HepG2 (cell line): ENCODE measurements at regions not wholly inside any gene's neighbourhood (a gene's known extent, or its start where the extent isn't known, plus 50 kb on each side); places are given as distances from the start of the nearest gene placed in this dataset.

Experiments
- ATAC-seq: fragments of 200-7000 bp; cut with Tn5 transposase; 3 replicates; pipeline ENCODE4 v1.9.1; 2020; ENCODE audit warnings: mild to moderate bottlenecking, moderate library complexity
- BruUV-seq: library from RNA; stranded (reverse); fragments of 400-500 nt; replicated peaks from 2 replicates; lab custom pipeline; 2021; lab: Mats Ljungman, UMichigan
- CTCF ChIA-PET: fragments of 300-600 bp; formaldehyde crosslinking; extraction: SDS; loops from one replicate; lab custom pipeline; 2021; ENCODE audit warnings: low total read pairs, inconsistent platforms, low intra/inter-chr PET ratio; lab: Yijun Ruan, JAX
- POLR2A ChIA-PET: fragments of 350-600 bp; sonication (Branson Sonifier 250); formaldehyde crosslinking; loops from one replicate; lab custom pipeline; 2020; ENCODE audit warnings: antibody characterized with exemption, inconsistent platforms; lab: Yijun Ruan, JAX
- DNase-seq: peaks from one replicate; pipeline ENCODE4 v3.0.0-alpha.2; 2015; ENCODE audit warnings: low spot score
- FAIRE-seq: peaks from 3 replicates; lab custom pipeline; 2011; peaks lifted over from hg19 to GRCh38; lab: Jason Lieb, UNC
- H2AFZ ChIP-seq: one replicate; pipeline ENCODE4 v1.6.1; 2011; ENCODE audit warnings: low read length, inconsistent platforms
- H3K27ac ChIP-seq: fragments of 300-600 bp; 3 replicates; pipeline ENCODE4 v1.8.0; 2011; ENCODE audit warnings: mixed run types, mild to moderate bottlenecking, mixed read lengths, low read length, inconsistent platforms; ENCODE audit not compliant: insufficient read depth; ENCODE audit errors: extremely low read length
- H3K27me3 ChIP-seq, 2 experiments: fragments of 200-600 bp in 1 of 2; 2 replicates in 1 of 2; 3 replicates in 1 of 2; pipeline versions ENCODE4 v1.6.0 to v1.8.0; 2011; ENCODE audit warnings: low read length in 2 of 2, mild to moderate bottlenecking in 2 of 2, moderate library complexity in 2 of 2, inconsistent platforms in 1 of 2; ENCODE audit not compliant: insufficient read depth in 2 of 2, control insufficient read depth in 1 of 2
- H3K36me3 ChIP-seq, 2 experiments: fragments of 200-600 bp in 1 of 2; replicated peaks in 1 of 2; 2 replicates in 1 of 2; 3 replicates in 1 of 2; pipeline versions ENCODE4 v1.5.1 to v1.8.0; 2011; ENCODE audit warnings: low read length in 2 of 2, inconsistent platforms in 1 of 2; ENCODE audit not compliant: insufficient read depth in 2 of 2, control insufficient read depth in 1 of 2
- H3K4me1 ChIP-seq: 2 replicates; pipeline ENCODE4 v1.5.1; 2012; ENCODE audit warnings: low read length, inconsistent platforms; ENCODE audit not compliant: insufficient read depth
- H3K4me2 ChIP-seq: 2 replicates; pipeline ENCODE4 v1.6.0; 2011; ENCODE audit warnings: low read depth, low read length, inconsistent platforms
- H3K4me3 ChIP-seq, 3 experiments: fragments of 200-600 bp in 1 of 3; sonication (generic), shearing (Covaris generic) in 1 of 3; replicated peaks in 1 of 3; 2 replicates each; pipeline ENCODE4 v1.5.1; 2011 to 2016; ENCODE audit warnings: low read length in 3 of 3, inconsistent platforms in 2 of 3, low read depth in 2 of 3, mild to moderate bottlenecking in 2 of 3, control low read depth in 1 of 3, mixed read lengths in 1 of 3; ENCODE audit not compliant: insufficient read depth in 1 of 3
- H3K79me2 ChIP-seq: one replicate; pipeline ENCODE4 v1.6.1; 2011; ENCODE audit warnings: low read length, inconsistent platforms; ENCODE audit not compliant: insufficient read depth
- H3K9ac ChIP-seq: 2 replicates; pipeline ENCODE4 v1.6.0; 2011; ENCODE audit warnings: mild to moderate bottlenecking, low read depth, low read length, inconsistent platforms; ENCODE audit not compliant: insufficient read depth
- H3K9me3 ChIP-seq: 2 replicates; pipeline ENCODE4 v1.5.1; 2012; ENCODE audit warnings: mild to moderate bottlenecking, low read length
- H4K20me1 ChIP-seq: 2 replicates; pipeline ENCODE4 v1.6.0; 2011; ENCODE audit warnings: inconsistent platforms, mild to moderate bottlenecking, low read length, moderate library complexity; ENCODE audit not compliant: insufficient read depth
- ELF4 ChIP-seq: sonication (generic); formaldehyde crosslinking; IDR thresholded peaks from 2 replicates; pipeline ENCODE4 v1.5.0; 2020; ENCODE audit warnings: missing genetic modification reagents, mild to moderate bottlenecking, moderate library complexity, borderline replicate concordance
- HNF1A ChIP-seq, 2 experiments: sonication (generic) in 1 of 2; formaldehyde crosslinking in 1 of 2; IDR thresholded peaks; 2 replicates each; pipeline versions ENCODE4 v1.4.0 to v1.6.1; 2016 to 2020; ENCODE audit warnings: borderline replicate concordance in 1 of 2, low read depth in 1 of 2, mild to moderate bottlenecking in 1 of 2, missing genetic modification reagents in 1 of 2
- PITX1 ChIP-seq: sonication (generic); formaldehyde crosslinking; IDR thresholded peaks from 2 replicates; pipeline ENCODE4 v1.5.1; 2020; ENCODE audit warnings: mild to moderate bottlenecking, missing genetic modification reagents
- RORA ChIP-seq: sonication (generic); formaldehyde crosslinking; IDR thresholded peaks from 2 replicates; pipeline ENCODE4 v1.5.0; 2020; ENCODE audit warnings: mild to moderate bottlenecking, missing genetic modification reagents, moderate library complexity
- SOX6 ChIP-seq, 2 experiments: fragments of 450-650 bp in 1 of 2; sonication (generic) in 1 of 2; formaldehyde crosslinking in 1 of 2; IDR thresholded peaks; 2 replicates each; pipeline versions ENCODE4 v1.4.0 to v1.6.1; 2017 to 2020; ENCODE audit warnings: antibody characterized with exemption in 1 of 2, mild to moderate bottlenecking in 1 of 2, missing genetic modification reagents in 1 of 2
- TMF1 ChIP-seq: sonication (generic); formaldehyde crosslinking; IDR thresholded peaks from 2 replicates; pipeline ENCODE4 v1.8.1; 2022; ENCODE audit warnings: low read depth, missing genetic modification reagents
- WGBS: methylation state at CpG from one replicate; pipeline ENCODE4 v1.1.6; 2017; ENCODE audit warnings: low lambda C conversion rate; 5-methylcytosine and 5-hydroxymethylcytosine counted together
- in situ Hi-C: cut with HindIII; loops from 2 replicates; pipeline ENCODE4 v1.10.0; 2017; ENCODE audit warnings: low pct_unique_long_range_greater_than_20kb; ENCODE audit not compliant: extremely low pct_ligation_motif_present
- intact Hi-C: fragments of 100-400 bp; cut with micrococcal nuclease; formaldehyde crosslinking; loops from one replicate; pipeline ENCODE4 v1.10.0; 2022; ENCODE audit not compliant: unreplicated experiment

GRCh38 chr6:12594530-12594893, 122.1 kb upstream of the PHACTR1 start:
- Histone ChIP-seq H3K27me3 (no peaks in the 10 kb centered on the region), H3K79me2 (no peaks in the 10 kb centered on the region), H3K27ac (no peak overlapping the region), H4K20me1 (no peaks in the 10 kb centered on the region), H3K4me3 (no peak overlapping the region), H3K4me2 (peak overlapping the region; percentile 37; the same call in 1 of the 2 replicates), H3K9me3 (no peaks in the 10 kb centered on the region), H3K9ac (no peak overlapping the region), H2AFZ (no peak overlapping the region), H3K36me3 (no peaks in the 10 kb centered on the region), H3K4me1 (peaks cover 11% of the 10 kb centered on the region)
- BruUV-seq: no TSS peak
- ATAC-seq (peak; percentile 27; the same call in 2 of the 3 replicates), DNase-seq (no peak), FAIRE-seq (no peak)
- TF ChIP-seq RORA (CRISPR knock-in tag) (no peak), HNF1A (IDR thresholded peaks at IDR 0.05; ENCODE audit: low read depth) (no peak), HNF1A (CRISPR knock-in tag; IDR thresholded peaks at IDR 0.05; ENCODE audit: borderline replicate concordance) (0 out of 2 replicates have a peak, but pooled peaks have one; percentile 2), TMF1 (CRISPR knock-in tag) (no peak), SOX6 (IDR thresholded peaks at IDR 0.05) (no peak), SOX6 (CRISPR knock-in tag; IDR thresholded peaks at IDR 0.05) (peak; percentile 11; the same call in 1 of the 2 replicates), ELF4 (CRISPR knock-in tag) (no peak), PITX1 (no peak)
- ChIA-PET CTCF (no interaction called here), POLR2A (no interaction called here)
- WGBS: 4% methylated on average over 3 of the region's 3 CpGs
- intact Hi-C loops (no loop called here), in situ Hi-C loops (no loop called here)
